ENCODE measurements at regions not wholly inside any gene's neighbourhood (a gene's known extent, or its start where the extent isn't known, plus 50 kb on each side); places are given as distances from the start of the nearest gene placed in this dataset.

- DNase-seq (ENCODE audit: low read depth in 2 of 2), result no peak
Measured at GRCh38 chr6:22056398-22056797, 240.4 kb downstream of the PRL start.

DNA sequence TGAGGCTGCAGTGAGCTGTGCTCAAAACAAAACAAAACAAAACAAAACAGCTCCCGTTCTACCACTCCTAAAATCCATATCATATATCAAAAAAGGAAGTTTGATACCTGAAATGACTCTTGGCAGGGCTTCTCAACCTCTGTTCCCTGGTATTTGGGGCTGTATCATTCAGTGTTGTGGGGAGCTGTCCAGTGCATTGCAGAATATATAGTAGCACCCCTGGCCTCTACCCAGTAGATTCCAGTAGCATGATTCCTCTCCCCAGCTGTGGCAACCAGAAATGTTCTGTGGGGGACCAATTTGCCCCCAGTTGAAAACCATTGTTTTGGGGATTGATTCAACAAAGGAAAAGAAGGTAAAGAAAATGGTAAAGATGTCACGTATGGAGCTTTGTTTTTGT lies 238.9 kb downstream of the PRL start:
- no peak for DNase-seq (ENCODE audit: low read depth in 2 of 2)

DNA sequence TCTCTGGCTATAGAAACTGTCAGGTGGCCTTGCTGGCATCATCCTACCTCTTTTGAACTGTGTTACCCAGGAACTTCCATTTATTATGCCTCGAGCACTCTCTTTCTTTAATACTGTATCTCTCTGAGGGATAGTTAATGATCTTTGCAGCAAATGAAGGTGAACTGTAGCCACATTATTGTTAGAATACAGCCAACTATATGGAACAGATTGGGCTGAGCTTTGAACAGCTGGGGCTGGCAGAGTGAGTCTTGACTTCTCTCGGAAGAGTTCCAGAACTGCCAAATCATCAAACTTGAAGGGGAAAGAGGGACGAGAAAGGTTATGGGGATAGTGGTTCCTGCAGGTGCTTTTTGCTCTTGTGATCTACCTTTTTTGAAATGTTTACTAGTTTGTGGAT lies 237.7 kb downstream of the PRL start:
- no peak for DNase-seq (ENCODE audit: low read depth in 2 of 2)

DNA sequence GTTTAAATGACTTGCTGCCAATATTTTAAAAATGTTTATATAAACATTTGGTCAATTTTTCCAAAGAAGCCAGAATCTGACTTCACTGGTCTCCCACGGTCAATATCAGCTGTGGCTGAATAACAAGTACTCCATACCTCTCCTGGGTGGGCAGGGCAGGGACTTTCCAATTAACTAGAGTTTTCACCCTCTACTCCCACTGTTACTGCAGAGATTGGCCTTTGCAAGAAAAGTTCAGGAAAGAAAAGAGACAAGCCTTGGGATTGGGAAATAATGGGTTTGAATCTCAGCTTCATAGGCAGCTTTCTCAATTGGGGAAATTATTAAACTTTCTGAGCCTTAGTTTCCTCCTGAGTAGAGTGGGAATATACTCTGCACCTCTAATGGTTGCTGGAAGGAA lies 236.9 kb downstream of the PRL start:
- DNase-seq (ENCODE audit: low read depth in 2 of 2), result no peak

DNA sequence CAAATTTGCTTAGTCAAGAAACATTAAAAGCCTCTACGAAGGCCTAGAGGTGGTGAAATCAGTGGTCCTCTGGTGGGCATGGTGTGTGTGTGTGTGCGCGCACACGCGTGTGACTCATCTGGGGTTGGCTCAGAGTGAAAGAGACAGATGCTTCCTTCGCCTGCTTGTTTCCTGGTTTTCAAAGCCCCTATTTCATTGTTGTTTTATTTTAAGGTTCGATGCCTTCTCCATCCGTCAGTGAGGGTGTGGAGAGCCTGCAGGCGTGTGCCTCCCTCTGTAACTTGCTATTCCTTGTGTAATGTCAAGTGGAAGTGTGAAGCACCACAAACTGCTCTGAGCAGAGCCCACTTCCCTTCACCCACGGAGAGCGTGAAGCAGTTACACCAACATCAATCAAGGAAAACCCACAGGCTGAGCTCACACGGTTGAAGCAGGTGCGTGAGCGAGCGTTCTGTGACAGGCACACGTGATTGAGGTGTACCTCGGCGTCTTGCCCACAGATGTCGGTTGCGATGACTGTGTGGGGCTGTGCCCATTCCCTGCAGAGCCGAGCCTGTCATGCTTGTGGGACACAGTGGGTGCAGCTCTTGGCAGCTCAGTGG lies 233.9 kb downstream of the PRL start:
- peak; percentile 38 to 45 for DNase-seq (ENCODE audit: low read depth in 2 of 2)

GRCh38 chr6:22064558-22064957 lies 232.3 kb downstream of the PRL start:
- no peak for DNase-seq (ENCODE audit: low read depth in 2 of 2)

- DNase-seq (ENCODE audit: low read depth in 2 of 2), result no peak
Measured at GRCh38 chr6:22067122-22067521, 229.7 kb downstream of the PRL start.

DNA sequence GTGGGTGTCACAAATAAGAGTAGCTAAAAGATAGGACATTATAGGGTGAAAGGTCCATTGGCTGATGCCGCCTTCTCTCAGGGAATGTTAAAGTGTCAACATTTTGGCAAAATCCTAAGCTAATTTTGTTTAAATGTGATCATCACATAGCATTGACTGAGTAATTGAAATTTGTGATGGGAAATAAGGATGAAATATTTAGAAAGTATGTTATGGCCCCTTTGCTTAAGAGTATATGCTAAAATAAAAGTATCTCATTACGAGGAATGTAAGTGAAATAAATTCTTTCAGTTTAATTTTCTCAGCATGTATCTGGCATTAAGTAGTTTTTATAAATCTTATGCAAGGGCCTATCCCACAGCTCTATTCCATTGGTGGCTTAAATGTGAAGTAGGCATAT lies 229.2 kb downstream of the PRL start:
- no peak for DNase-seq (ENCODE audit: low read depth in 2 of 2)

DNA sequence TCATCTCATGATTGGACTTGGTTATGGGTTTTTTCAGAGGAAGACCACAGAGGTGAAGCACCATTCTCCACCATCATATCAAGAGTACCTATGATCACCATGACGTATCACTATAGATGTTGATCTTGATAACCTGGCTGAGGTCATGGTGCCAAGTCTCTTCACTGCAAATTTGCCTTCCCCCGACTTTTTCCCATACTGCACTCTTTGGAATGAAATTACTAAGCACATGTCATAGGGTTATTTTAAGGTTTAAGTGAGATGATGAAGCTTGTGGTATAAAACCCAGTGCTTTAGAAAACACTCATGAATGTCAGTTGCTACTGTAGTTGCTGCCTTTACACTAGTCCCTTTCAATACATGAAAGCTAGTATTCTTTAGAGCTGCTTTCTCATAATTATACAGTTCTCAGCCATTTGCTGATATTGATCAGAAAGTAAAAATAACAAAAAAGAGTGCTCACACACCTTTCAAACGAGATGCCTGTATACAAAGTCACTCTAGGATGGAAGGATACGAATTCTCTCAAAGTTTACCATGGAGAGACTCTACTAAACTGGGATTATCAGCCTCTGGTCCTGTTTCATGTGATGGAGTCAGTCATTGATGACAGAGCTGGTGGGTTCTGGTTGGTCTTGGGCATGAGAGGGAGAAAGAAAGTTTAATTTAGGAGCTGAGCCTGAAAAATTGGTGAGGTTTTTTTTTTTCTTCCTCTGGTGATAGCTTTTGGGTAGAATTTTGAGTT lies 228.1 kb downstream of the PRL start:
- DNase-seq (ENCODE audit: low read depth in 2 of 2), result peak; percentile 12 to 14

DNA sequence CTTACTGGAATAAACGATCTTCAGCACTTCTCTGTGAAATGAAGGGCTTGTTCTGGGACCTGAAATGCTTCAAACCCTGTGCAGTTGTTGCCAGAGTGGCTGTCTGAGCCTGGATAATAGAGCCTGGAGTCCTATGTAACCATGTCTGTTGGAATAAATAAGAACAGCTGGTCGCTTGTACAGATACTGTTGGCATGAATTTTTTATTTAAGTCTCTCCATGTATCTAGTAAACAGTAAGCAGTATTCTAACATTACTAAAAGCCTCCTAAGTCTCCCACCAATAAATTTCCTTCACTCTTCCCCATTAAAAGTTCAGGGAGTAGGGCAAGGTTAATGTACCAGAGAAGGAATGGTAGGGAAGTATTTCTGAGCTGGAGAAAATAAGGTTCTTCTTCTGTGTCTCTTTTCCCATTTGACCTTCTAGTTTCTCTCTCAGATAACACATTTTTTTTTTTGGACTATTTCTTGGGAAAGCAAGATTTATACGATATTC lies 227.5 kb downstream of the PRL start:
- DNase-seq (ENCODE audit: low read depth in 2 of 2), result no peak

DNA sequence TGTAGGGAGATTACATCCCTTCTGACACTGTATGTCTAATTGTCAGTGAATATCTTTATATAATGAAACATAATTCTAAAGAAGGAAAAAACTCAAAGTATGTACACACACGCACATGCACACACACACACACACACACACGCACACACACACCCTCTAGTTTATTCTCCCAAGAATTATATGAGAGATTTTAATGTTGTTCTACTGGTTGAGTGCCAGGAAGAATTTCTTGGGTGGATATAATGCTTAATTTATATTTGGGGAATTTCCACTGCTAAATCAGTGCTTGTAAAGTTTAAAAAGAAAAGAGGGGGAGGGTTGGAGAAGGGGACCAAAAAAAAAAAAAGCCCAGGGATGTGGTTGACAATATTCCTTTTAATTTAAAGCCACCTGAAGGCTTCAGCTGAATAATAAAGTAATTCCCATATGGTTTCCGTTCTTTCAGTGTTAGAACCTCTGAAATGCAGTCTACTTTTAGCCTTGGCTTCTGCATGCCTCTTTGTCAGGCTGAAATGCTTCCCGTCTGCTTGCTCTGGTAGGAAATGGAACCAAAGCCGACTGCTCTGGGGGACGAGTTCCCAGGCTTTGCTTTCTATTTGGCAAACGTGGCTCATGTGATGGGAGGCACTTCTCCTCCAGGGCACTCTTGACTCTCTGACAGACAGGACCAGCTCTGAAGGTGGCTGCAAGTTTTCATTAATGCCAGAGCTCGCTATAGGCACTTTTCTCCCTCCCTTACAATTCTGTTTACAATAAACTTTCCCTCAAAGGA lies 225.4 kb downstream of the PRL start:
- DNase-seq (ENCODE audit: low read depth in 2 of 2), result no peak

- DNase-seq (ENCODE audit: low read depth in 2 of 2), result no peak
Measured at GRCh38 chr6:22072949-22073348, 223.9 kb downstream of the PRL start.

DNA sequence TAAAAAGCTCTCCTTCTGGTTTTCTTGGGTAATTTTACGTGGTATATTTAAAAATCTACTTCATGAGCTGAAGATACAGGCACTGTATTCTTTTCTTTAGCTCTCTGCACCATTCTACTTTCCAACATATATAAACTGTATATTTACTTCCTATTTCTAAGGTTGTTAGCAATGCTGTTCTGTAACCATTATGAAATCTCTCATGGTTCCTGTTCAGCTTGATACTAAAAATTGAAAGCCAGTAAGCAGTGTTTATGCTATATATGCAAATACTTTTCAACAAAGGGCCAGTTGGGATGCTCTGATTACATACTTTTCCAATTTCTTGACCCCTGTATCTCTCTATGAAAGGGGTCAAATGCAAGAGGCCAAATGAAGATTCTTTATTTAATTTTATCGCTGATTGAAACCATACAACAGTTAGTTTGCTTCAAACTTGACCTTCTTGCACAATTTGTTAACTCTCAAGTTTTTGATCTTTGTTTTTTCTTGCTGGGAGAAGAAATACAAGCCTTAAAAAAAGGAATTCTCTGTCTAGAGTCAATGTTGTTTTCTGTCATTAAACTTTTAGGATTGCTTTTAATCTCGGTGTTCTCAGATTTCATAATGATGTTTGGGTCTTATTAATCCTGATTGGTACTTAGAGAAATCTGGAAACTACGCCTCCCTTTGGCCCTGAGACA lies 223.2 kb downstream of the PRL start:
- DNase-seq (ENCODE audit: low read depth in 2 of 2), result no peak

DNA sequence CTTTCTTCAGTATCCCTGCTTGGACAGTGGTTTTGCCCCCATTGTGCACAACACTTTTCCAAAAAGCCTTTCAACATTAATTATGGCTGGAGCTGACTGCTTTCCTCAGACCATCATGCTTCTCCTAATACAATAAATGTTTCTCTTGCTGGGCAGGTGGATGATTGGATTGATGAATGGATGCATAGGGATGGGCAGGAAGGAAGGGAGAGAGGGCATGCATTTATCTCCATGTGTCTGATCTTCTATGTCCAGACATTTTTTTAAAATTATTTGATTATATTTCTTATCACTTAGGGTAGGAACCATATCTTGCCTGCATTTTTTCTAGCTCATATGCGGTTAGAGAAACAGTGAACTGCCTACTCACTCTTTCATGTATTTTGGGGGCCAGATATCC lies 218.5 kb downstream of the PRL start:
- DNase-seq (ENCODE audit: low read depth in 2 of 2), result no peak

DNA sequence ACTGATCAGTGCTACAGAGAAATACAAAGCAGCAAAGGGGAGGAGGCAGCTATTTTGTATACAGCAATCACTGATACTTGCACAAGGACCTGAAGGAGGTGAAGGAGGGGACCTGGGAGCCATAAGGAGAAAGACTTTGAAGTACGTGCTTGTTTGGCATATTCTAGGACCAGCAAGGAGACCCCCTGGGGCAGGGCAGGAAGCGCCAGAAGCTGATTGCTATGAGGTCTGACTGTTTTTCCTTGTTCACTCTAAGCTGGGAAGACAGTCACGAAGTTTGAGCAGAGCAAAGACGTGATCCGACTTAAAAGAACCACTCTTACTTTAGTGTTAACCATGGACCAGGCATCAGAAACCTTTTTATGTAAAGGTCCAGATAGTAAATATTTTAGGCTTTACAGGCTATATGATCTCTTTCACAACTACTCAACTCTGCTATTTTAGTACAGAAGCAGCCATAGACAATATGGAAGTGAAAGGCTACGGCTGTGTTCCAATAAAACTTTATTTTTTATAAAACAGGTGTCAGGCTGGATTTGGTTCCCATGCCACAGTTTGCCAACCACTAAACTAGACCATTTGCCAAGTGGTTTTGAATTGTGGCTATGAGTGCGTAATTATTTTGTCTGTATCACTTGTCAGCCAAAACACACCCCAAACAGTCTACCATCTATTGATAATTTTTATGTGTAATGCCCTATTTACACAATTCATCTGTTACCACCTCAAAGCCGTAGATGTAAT lies 217.9 kb downstream of the PRL start:
- no peak for DNase-seq (ENCODE audit: low read depth in 2 of 2)

GRCh38 chr6:22079783-22080182 lies 217.1 kb downstream of the PRL start:
- no peak for DNase-seq (ENCODE audit: low read depth in 2 of 2)

DNA sequence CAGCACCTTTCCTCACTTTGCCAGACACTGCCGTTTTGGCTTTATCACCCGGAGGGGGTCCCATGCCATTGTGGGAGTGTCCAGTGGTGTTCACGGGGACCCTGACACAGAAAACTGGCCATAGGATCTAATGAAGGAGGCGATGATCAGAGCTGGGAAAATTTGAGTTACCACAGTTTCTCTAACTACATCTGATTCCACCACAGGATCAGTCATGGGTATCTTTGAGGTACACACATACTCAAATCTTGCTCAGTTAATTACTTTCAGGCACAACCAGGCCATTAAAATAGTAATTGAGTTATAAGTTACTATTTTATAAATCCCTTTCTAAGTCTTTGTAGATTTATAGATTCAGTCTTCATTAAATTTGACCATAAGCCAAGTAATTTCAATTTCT lies 215.1 kb downstream of the PRL start:
- DNase-seq (ENCODE audit: low read depth in 2 of 2), result no peak

GRCh38 chr6:22082218-22082617 lies 214.6 kb downstream of the PRL start:
- DNase-seq (ENCODE audit: low read depth in 2 of 2), result no peak

DNA sequence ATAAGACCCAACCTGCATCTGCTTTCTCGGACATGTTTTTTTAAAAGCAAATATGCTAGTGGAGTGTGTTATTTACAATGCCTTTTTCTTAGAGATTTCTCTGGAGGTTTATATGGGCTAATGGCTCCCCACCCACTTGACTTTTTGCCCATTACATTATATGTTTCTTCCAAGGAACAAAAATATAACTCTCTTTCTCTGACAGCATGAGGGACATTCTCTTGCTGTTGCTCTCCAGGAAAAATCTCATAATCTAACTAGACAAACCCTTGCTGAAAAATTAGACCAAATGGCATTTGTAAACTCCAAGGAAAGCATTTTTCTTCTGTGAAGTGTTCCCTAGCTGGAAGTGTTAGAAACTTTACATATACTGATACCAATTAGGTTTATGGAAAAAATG lies 213.7 kb downstream of the PRL start:
- no peak for DNase-seq (ENCODE audit: low read depth in 2 of 2)

DNA sequence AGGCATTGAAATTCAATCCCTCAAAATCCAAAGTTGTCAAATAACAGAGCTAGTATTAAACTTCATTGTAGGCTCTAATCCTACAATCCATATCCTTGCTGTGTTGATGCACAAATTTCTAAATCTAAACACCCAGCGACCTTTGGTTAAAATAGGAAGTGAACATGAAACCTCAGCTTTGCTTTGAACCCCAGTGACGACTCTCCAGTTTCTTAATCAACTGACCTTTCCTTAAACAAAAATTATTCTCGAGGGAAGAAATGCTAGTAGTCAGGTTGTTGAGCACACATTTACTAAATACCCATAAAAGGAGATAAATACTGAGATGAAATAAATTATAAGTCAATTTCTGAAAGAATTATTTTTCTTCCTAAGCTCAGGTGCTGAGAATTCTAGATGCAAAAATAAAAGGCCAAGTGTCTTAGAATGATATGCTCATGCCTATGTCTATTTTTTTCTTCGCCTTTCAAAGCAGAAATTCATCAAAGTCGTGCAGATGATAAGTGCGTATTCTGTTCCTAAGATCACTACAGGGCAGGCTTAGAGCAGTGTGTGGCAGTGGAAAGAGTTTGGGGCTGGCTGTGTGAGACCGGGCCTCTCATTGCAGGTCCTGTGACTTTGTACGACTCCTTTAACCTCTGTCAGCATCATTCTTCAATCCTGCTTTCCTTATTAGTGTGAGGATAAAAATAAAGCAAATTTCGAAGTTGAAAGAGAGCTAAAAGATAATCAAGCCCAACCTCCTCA lies 208.7 kb downstream of the PRL start:
- no peak for DNase-seq (ENCODE audit: low read depth in 2 of 2)

GRCh38 chr6:22091424-22091948 lies 205.3 kb downstream of the PRL start:
- no peak for DNase-seq (ENCODE audit: low read depth in 2 of 2)

All from stimulated activated CD4-positive, alpha-beta T cell treated with anti-CD3 and anti-CD28 coated beads, Interleukin-15, amount 100 ng/mL, for 48 hours (primary cell).